ENCODE measurements at regions not wholly inside any gene's neighbourhood (a gene's known extent, or its start where the extent isn't known, plus 50 kb on each side); places are given as distances from the start of the nearest gene placed in this dataset.
A peak's percentile ranks its signal among the peaks of the same experiment; 100 is the strongest.

DNA sequence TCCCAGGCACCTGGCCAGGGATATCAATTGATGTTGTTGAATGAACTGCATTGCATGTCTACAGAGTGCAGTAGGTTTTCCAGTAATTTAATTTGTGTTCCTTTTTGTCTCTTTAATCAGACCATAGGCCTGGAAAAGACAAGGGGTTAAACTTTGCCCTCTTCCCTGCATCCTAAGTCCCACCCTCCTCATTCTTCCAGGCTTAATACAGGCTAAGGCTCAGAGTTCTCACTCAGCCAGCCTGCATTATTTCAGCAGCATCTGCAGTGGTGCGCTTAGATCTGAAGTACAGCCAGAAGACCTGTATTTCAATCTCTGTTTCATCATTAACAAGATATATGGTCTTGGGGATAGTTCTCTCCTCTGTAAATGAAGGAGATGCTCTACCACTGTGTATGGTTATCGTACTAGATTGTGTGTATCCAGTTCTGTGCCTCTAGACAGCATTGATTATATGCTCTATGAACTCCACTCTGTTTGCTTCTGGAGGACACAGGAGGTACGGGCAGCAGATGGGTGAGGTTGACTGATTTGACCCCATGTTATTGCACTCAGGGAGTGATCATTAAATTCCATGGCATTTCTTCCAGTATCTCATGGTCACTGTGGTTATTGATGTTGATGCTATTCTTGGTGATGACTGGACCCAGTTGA lies 286.1 kb downstream of the RPS6KC1 start:
- Histone ChIP-seq H3K36me3 (replicated peaks in 1 of 2; ENCODE audit: control insufficient read depth in 1 of 2, insufficient read depth in 2 of 2, low read length in 2 of 2) (no peaks in the 10 kb centered on the region), H4K20me1 (ENCODE audit: insufficient read depth, low read length) (no peaks in the 10 kb centered on the region), H3K4me1 (ENCODE audit: control insufficient read depth in 1 of 2, insufficient read depth in 2 of 2, low read length in 2 of 2) (no peaks in the 10 kb centered on the region), H3K27me3 (ENCODE audit: control insufficient read depth in 2 of 2, insufficient read depth in 2 of 2, low read length in 2 of 2) (no peaks in the 10 kb centered on the region), H3K27ac (ENCODE audit: low read depth in 1 of 2, low read length in 2 of 2) (no peak overlapping the region), H3K4me3 (replicated peaks in 1 of 3; ENCODE audit: low read depth in 2 of 3, low read length in 3 of 3) (no peak overlapping the region), H3K9me3 (replicated peaks in 1 of 2; ENCODE audit: control insufficient read depth in 1 of 2, insufficient read depth in 1 of 2, low read length in 2 of 2) (no peaks in the 10 kb centered on the region), H3K79me2 (ENCODE audit: insufficient read depth, low read length) (no peaks in the 10 kb centered on the region), H3K9ac (ENCODE audit: insufficient read depth, low read length, poor library complexity, severe bottlenecking) (no peak overlapping the region), H2AFZ (ENCODE audit: insufficient read depth, low read depth, low read length, poor library complexity, severe bottlenecking) (no peak overlapping the region), H3K4me2 (replicated peaks; ENCODE audit: extremely low read depth, low read length, poor library complexity, severe bottlenecking) (no peak overlapping the region)
- Mint-ChIP-seq H3K4me1 (peaks cover 6% of the 10 kb centered on the region), H3K27me3 (ENCODE audit: low read depth in 3 of 3) (peaks cover 0 to 3% (median 2%) of the 10 kb centered on the region in 3 donors), H3K9me3 (peaks cover 0 to 2% (median 1%) of the 10 kb centered on the region in 7 donors), H3K4me3 (no peak overlapping the region), H3K27ac (no peak overlapping the region), H3K36me3 (no peaks in the 10 kb centered on the region)
- no peak for TF ChIP-seq CTCF (IDR thresholded peaks at IDR 0.05)
- intact Hi-C loops (cut with micrococcal nuclease): no loop called here
- 75% methylated on average over 1 of the region's 3 CpGs for WGBS (ENCODE audit: insufficient coverage)
- no peak for DNase-seq

- H3K4me3 Mint-ChIP-seq: no peak overlapping the region
Measured at GRCh38 chr1:213340593-213340992, 289.6 kb downstream of the RPS6KC1 start.

More at GRCh38 chr1:213340593-213340992, 289.6 kb downstream of the RPS6KC1 start:
- Histone ChIP-seq H2AFZ (ENCODE audit: insufficient read depth, low read depth, low read length, poor library complexity, severe bottlenecking) (no peak overlapping the region), H3K36me3 (replicated peaks in 1 of 2; ENCODE audit: control insufficient read depth in 1 of 2, insufficient read depth in 2 of 2, low read length in 2 of 2) (no peaks in the 10 kb centered on the region), H3K4me3 (replicated peaks in 1 of 3; ENCODE audit: low read depth in 2 of 3, low read length in 3 of 3) (no peak overlapping the region), H3K4me2 (replicated peaks; ENCODE audit: extremely low read depth, low read length, poor library complexity, severe bottlenecking) (no peak overlapping the region), H3K9me3 (replicated peaks in 1 of 2; ENCODE audit: control insufficient read depth in 1 of 2, insufficient read depth in 1 of 2, low read length in 2 of 2) (no peaks in the 10 kb centered on the region), H3K27me3 (ENCODE audit: control insufficient read depth in 2 of 2, insufficient read depth in 2 of 2, low read length in 2 of 2) (no peaks in the 10 kb centered on the region), H3K4me1 (ENCODE audit: control insufficient read depth in 1 of 2, insufficient read depth in 2 of 2, low read length in 2 of 2) (no peaks in the 10 kb centered on the region), H3K9ac (ENCODE audit: insufficient read depth, low read length, poor library complexity, severe bottlenecking) (no peak overlapping the region), H3K79me2 (ENCODE audit: insufficient read depth, low read length) (no peaks in the 10 kb centered on the region), H3K27ac (ENCODE audit: low read depth in 1 of 2, low read length in 2 of 2) (no peak overlapping the region), H4K20me1 (ENCODE audit: insufficient read depth, low read length) (no peaks in the 10 kb centered on the region)
- Mint-ChIP-seq H3K27me3 (ENCODE audit: low read depth in 3 of 3) (peaks cover 2 to 4% (median 2%) of the 10 kb centered on the region in 3 donors), H3K36me3 (no peaks in the 10 kb centered on the region), H3K9me3 (peaks cover 0 to 2% (median 1%) of the 10 kb centered on the region in 7 donors), H3K27ac (peak overlapping the region in 1 of 7 donors; percentile 2), H3K4me1 (no peaks in the 10 kb centered on the region)
- intact Hi-C loops (cut with micrococcal nuclease): no loop called here
- DNase-seq: no peak
- TF ChIP-seq CTCF (IDR thresholded peaks at IDR 0.05): no peak
- 94% methylated on average over 3 of the region's 3 CpGs for WGBS (ENCODE audit: insufficient coverage)
